K562 (cell line): ENCODE measurements at regions not wholly inside any gene's neighbourhood (a gene's known extent, or its start where the extent isn't known, plus 50 kb on each side); places are given as distances from the start of the nearest gene placed in this dataset.

ENCODE experiments used
- ESRRA ChIP-seq: fragments of 450-650 bp; IDR thresholded peaks from 2 replicates; pipeline ENCODE4 v1.6.1; 2014; ENCODE audit warnings: low read depth, mild to moderate bottlenecking, moderate library complexity, borderline replicate concordance
- SP1 ChIP-seq: sonication (generic); formaldehyde crosslinking; IDR thresholded peaks from 2 replicates; pipeline ENCODE4 v1.8.1; 2022; ENCODE audit warnings: mild to moderate bottlenecking, missing genetic modification reagents

DNA sequence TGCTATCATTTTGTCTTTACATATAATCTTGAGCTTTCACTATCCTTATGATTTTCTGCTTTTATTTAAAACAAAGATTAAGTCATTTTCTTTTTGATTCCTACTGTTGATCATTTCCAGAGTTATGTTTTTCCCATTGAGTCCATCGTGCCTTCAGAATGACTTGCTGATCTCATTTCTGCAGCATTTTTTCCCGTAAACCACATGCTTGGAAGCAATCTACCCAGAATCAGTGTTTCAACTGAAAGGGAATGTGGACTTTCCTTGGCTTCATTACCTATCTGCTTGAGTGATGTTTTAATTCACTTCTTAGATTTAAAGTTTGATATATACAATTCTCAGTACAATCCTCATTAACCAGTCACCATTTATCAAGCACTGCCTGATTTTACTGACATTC lies 192.4 kb upstream of the FSTL5 start:
- TF ChIP-seq ESRRA = no peak
- no peak for TF ChIP-seq SP1 (CRISPR knock-in tag)
